SW 1271 (cell line): ENCODE measurements at regions not wholly inside any gene's neighbourhood (a gene's known extent, or its start where the extent isn't known, plus 50 kb on each side); places are given as distances from the start of the nearest gene placed in this dataset.
A peak's percentile ranks its signal among the peaks of the same experiment; 100 is the strongest.
"Not testable (repeated sequence)": the region's sequence is repeated elsewhere in the genome, so short reads cannot be mapped to it uniquely, and the experiment has no call there.

Experiments
- DNase-seq, 2 experiments: peaks; one replicate each; lab custom pipeline; 2025; lab: John Stamatoyannopoulos, UW

GRCh38 chr3:137820366-137820765, 56.3 kb downstream of the SOX14 start:
- no peak for DNase-seq

- DNase-seq, result no peak
Measured at GRCh38 chr3:137835096-137835495, 71.0 kb downstream of the SOX14 start.

GRCh38 chr3:137845194-137845593, 81.1 kb downstream of the SOX14 start:
- no peak for DNase-seq

- no peak for DNase-seq
Measured at GRCh38 chr3:137845666-137846065, 81.6 kb downstream of the SOX14 start.

GRCh38 chr3:137852391-137852830, 88.3 kb downstream of the SOX14 start:
- DNase-seq, result no peak

GRCh38 chr3:137854533-137855261, 90.6 kb downstream of the SOX14 start:
- DNase-seq, result no peak

GRCh38 chr3:137866001-137866400, 101.9 kb downstream of the SOX14 start:
- DNase-seq, result no peak

- DNase-seq, result no peak
Measured at GRCh38 chr3:137866933-137867332, 102.8 kb downstream of the SOX14 start.

- DNase-seq, result no peak
Measured at GRCh38 chr3:137867611-137868010, 103.5 kb downstream of the SOX14 start.

- DNase-seq, result no peak
Measured at GRCh38 chr3:137869022-137869421, 104.9 kb downstream of the SOX14 start.

- DNase-seq, result not testable (repeated sequence)
Measured at GRCh38 chr3:137872589-137872988, 108.5 kb downstream of the SOX14 start.

GRCh38 chr3:137896842-137897241, 113.1 kb upstream of the CLDN18 start:
- DNase-seq, result not testable (repeated sequence)

GRCh38 chr3:137906985-137907649, 102.8 kb upstream of the CLDN18 start:
- no peak for DNase-seq

- no peak for DNase-seq
Measured at GRCh38 chr3:137924628-137925027, 85.3 kb upstream of the CLDN18 start.

GRCh38 chr3:137925080-137925479, 84.9 kb upstream of the CLDN18 start:
- no peak for DNase-seq

- DNase-seq, result no peak
Measured at GRCh38 chr3:137926991-137927390, 83.0 kb upstream of the CLDN18 start.

- DNase-seq, result no peak
Measured at GRCh38 chr3:137930976-137931375, 79.0 kb upstream of the CLDN18 start.

- no peak for DNase-seq
Measured at GRCh38 chr3:137938876-137939275, 71.1 kb upstream of the CLDN18 start.

- DNase-seq, result no peak
Measured at GRCh38 chr3:137944593-137944992, 65.4 kb upstream of the CLDN18 start.

GRCh38 chr3:137946356-137946973, 63.5 kb upstream of the CLDN18 start:
- DNase-seq, result peak; percentile 51 to 78

GRCh38 chr3:137947117-137947516, 62.8 kb upstream of the CLDN18 start:
- no peak for DNase-seq

- DNase-seq, result no peak
Measured at GRCh38 chr3:137948400-137949072, 61.4 kb upstream of the CLDN18 start.

GRCh38 chr3:137958636-137959035, 51.3 kb upstream of the CLDN18 start:
- no peak for DNase-seq
